ENCODE measurements at regions not wholly inside any gene's neighbourhood (a gene's known extent, or its start where the extent isn't known, plus 50 kb on each side); places are given as distances from the start of the nearest gene placed in this dataset.

DNA sequence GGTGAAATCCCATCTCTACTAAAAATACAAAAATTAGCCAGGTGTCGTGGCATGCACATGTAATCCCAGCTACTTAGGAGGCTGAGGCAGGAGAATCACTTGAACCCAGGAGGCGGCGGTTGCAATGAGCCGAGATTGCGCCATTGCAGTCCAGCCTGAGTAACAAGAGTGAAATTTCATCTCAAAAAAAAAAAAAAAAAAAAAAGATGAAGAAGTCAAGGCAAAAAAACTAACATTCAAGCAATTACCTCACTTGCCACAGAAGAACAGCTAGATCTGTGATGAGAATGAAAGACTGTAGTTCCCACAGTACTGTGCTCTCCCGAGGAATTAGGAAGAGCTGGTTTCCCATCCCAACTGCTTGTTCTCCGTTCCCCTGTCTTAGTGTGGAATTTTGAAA, 144.7 kb upstream of the ECI2 start:
- TF ChIP-seq, protein P1, sequence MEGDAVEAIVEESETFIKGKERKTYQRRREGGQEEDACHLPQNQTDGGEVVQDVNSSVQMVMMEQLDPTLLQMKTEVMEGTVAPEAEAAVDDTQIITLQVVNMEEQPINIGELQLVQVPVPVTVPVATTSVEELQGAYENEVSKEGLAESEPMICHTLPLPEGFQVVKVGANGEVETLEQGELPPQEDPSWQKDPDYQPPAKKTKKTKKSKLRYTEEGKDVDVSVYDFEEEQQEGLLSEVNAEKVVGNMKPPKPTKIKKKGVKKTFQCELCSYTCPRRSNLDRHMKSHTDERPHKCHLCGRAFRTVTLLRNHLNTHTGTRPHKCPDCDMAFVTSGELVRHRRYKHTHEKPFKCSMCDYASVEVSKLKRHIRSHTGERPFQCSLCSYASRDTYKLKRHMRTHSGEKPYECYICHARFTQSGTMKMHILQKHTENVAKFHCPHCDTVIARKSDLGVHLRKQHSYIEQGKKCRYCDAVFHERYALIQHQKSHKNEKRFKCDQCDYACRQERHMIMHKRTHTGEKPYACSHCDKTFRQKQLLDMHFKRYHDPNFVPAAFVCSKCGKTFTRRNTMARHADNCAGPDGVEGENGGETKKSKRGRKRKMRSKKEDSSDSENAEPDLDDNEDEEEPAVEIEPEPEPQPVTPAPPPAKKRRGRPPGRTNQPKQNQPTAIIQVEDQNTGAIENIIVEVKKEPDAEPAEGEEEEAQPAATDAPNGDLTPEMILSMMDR (conservative IDR thresholded peaks at IDR 0.05) = no peak
- H3K27ac ChIP-seq = no peak overlapping the region

DNA sequence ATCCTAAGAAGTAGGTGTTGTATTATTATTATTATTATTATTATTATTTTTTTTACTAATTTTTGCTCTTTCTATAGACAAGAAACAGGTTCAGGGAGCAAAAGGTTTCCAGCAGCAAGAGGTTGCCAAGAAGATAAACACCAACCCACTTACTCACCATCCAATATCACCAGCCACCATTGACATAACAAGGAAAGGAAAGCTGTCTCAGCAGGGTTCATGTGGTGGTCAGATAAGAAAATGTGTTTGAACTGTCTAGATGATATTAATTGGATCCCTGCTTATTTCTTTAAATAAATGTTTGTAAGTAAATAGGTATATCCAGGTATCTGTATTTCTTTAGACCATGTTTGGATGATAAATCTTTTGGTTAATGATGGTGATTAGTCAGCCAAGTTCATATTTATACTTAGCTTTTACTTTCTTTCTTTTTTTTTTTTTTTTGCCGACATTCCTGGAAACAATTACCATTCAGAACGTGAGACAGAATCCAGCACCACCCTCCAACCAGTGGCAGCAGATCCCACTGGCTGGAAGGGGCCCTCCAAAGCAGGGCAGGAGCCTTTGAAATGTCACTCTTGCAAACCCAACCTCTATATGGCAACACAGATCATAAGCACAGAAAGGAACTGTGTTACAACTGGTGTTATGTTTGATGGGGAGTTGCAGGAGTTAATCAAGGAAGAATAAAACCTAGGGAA, 139.2 kb upstream of the ECI2 start:
- TF ChIP-seq, protein P1 (conservative IDR thresholded peaks at IDR 0.05) = no peak
- H3K27ac ChIP-seq = no peak overlapping the region

DNA sequence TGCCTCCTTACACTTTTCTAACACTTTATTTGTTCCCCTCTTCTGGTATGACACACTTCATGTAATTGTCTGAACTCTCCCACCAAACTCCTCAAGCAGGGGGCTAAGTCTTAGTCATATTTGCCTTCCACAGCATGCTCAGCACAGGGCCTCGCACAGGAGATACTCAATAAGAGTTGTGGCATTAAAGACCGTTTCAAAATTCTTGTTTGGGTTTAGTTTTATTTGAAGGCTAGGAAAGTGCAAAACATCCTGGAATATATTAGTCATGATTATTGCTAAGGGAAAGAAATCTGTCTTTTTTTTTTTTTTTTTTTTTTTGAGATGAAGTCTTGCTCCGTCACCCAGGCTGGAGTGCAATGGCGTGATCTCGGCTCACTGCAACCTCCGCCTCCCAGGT, 137.6 kb upstream of the ECI2 start:
- no peak overlapping the region for H3K27ac ChIP-seq
- TF ChIP-seq, protein P1 (conservative IDR thresholded peaks at IDR 0.05) = no peak

DNA sequence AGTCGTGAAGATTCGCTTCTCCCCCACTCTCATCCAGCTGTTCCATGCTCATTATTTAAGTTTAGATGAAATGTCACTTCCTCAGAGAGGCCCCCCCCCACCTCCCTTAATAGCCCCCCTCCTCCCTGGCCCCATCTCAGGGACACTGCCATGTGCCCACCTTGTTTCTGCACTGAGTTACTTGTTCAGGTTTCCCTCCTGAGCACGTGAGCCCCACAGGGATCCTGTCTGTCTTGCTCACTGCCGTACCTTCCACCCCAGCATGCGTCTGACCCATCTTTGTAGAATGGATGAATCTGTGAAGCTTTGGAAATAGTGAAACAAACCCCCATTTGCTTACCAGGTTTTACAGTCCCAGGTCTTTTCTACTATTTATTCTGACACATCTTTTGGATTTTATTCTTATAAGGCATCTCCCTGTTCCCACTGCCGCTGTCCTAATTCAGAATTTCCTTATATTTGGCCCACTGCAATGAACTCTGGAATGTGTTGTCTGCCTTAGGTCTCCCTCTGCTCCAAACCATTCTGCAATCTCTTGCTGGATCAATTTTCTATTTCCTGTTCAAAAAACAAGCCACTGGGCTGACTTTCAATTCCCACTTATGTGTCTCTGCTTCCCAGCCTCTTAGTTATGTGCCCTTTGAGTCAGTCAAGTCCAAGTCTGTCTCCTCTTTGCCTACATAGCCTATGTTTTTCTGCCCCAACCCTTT, 136.5 kb upstream of the ECI2 start:
- H3K27ac ChIP-seq = no peak overlapping the region
- TF ChIP-seq, protein P1 (conservative IDR thresholded peaks at IDR 0.05) = no peak

DNA sequence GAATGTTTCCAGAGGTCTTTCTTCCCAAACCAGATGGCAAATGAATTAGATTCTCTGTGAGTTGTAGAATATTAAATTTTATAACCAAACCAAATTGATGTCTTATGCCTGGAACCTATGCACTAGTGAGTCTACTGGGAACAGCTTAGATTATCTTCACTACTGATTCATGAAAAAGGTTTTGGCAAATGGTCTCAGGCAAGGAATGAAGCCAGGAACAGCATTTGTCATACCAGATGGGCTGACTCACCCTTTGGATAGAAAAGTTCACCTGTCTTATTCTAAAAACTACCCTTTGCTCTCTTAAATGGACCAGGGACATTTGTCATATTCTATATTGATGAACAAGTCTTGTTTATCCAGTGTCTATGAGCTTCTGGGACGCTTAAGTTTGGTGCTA, 135.4 kb upstream of the ECI2 start:
- no peak overlapping the region for H3K27ac ChIP-seq
- TF ChIP-seq, protein P1 (conservative IDR thresholded peaks at IDR 0.05) = no peak

DNA sequence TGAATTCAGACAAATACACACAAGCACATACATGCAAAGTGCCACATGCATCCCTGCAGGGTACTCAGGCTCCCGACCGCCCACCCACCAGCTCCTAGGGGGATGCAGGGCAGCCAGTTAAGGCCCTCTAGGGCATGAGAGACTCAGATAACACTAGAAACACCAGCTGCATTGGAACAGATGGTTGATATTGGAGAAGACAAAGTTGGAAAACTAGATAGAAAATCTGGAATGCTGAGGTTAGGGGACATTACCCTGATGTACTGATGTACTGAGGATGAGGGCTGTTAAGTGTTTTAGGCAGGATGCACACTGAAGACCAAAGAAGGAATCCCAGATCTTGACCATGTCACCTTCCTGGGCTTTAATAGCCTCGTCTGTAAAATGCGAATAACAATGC, 134.6 kb upstream of the ECI2 start:
- TF ChIP-seq, protein P1 (conservative IDR thresholded peaks at IDR 0.05) = no peak
- no peak overlapping the region for H3K27ac ChIP-seq

DNA sequence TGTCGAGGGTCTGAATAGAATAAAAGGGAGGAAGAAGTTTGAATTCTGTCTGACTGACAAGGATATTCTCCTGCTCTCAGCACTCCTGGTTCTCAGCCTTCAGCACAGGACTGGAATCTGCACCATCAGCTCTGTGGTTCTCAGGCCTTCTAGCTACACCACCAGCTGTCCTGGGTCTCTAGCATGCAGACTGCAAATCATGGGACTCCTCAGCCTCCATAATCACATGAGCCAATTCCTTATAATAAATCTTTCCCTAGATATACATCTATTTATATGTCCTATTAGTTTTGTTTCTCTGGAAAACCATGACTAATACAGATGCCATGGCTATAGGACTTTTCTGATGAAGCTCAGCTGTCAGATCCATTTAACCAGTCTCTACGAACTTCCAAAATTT, 132.8 kb upstream of the ECI2 start:
- TF ChIP-seq, protein P1 (conservative IDR thresholded peaks at IDR 0.05) = no peak
- no peak overlapping the region for H3K27ac ChIP-seq

Data from VCaP (cell line).